NB4 (cell line): ENCODE measurements at regions not wholly inside any gene's neighbourhood (a gene's known extent, or its start where the extent isn't known, plus 50 kb on each side); places are given as distances from the start of the nearest gene placed in this dataset.
A peak's percentile ranks its signal among the peaks of the same experiment; 100 is the strongest.

ENCODE experiments used
- DNase-seq: peaks from one replicate; pipeline ENCODE4 v3.0.0; 2010; ENCODE audit warnings: low read depth
- H3K4me3 ChIP-seq: one replicate; pipeline ENCODE4 v1.5.1; 2011; ENCODE audit warnings: mild to moderate bottlenecking, low read depth, low read length, moderate library complexity
- MYC ChIP-seq: IDR thresholded peaks from 2 replicates; pipeline ENCODE4 v1.6.1; 2011; ENCODE audit warnings: low read depth, low read length
- POLR2A ChIP-seq: IDR thresholded peaks from 2 replicates; pipeline ENCODE4 v1.6.1; 2011; ENCODE audit warnings: mild to moderate bottlenecking; ENCODE audit not compliant: insufficient read length; ENCODE audit errors: extremely low read depth
- TF ChIP-seq, protein P1 (sequence below): IDR thresholded peaks from 2 replicates; pipeline ENCODE4 v1.6.1; 2011; ENCODE audit warnings: low read depth, low read length
- TF ChIP-seq, protein P2 (sequence below): IDR thresholded peaks from one replicate; pipeline ENCODE4 v1.5.1; 2012; ENCODE audit warnings: low read depth, low read length

DNA sequence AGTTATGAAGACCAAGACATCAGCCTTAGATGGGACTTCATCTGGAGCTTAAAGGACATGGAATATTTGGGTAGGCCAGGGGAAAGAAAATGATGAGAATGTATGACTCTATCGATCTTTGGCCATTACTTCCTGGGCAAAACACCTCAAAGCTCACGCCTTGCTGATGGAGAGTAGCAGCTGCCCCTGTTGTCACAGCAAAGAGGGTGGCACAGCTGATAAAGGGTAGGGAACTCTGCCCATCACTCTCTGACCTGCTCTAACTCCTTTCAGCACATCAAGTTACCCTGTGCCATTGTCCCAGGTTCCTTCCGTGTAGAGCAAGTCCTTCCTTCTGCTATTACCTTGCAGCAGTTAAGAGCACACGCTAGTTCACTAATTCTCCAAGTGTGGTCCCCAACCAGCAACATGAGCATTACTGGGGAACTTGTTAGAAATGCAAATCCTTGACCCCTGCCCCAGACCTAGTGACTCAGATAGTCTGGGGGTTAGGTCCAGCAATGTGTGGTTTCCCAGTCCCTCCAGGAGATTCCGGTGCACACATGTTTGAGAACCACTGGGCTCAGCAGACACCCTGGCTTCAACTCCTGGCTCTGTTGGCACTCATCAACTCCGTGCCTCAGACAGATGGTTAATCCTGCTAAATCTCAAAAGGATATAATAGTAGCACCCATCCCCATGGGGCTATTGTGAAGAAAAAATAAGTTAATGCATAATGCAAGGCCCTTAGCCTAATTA is 93.7 kb upstream of the EEA1 start:
- no peak overlapping the region for H3K4me3 ChIP-seq
- no peak for TF ChIP-seq POLR2A
- TF ChIP-seq MYC, result no peak
- TF ChIP-seq, protein P1, sequence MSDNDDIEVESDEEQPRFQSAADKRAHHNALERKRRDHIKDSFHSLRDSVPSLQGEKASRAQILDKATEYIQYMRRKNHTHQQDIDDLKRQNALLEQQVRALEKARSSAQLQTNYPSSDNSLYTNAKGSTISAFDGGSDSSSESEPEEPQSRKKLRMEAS, result no peak
- TF ChIP-seq, protein P2, sequence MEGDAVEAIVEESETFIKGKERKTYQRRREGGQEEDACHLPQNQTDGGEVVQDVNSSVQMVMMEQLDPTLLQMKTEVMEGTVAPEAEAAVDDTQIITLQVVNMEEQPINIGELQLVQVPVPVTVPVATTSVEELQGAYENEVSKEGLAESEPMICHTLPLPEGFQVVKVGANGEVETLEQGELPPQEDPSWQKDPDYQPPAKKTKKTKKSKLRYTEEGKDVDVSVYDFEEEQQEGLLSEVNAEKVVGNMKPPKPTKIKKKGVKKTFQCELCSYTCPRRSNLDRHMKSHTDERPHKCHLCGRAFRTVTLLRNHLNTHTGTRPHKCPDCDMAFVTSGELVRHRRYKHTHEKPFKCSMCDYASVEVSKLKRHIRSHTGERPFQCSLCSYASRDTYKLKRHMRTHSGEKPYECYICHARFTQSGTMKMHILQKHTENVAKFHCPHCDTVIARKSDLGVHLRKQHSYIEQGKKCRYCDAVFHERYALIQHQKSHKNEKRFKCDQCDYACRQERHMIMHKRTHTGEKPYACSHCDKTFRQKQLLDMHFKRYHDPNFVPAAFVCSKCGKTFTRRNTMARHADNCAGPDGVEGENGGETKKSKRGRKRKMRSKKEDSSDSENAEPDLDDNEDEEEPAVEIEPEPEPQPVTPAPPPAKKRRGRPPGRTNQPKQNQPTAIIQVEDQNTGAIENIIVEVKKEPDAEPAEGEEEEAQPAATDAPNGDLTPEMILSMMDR, result no peak
- no peak for DNase-seq

GRCh38 chr12:93025145-93026103 is 96.3 kb upstream of the EEA1 start:
- H3K4me3 ChIP-seq, result no peak overlapping the region
- peak; percentile 77 for DNase-seq
- TF ChIP-seq, protein P1, result no peak
- TF ChIP-seq, protein P2, result peak; percentile 55

GRCh38 chr12:93027041-93027440 is 97.9 kb upstream of the EEA1 start:
- no peak overlapping the region for H3K4me3 ChIP-seq
- DNase-seq, result no peak
- TF ChIP-seq, protein P2, result no peak
- TF ChIP-seq POLR2A (no peak), MYC (no peak)

- TF ChIP-seq, protein P2, result no peak
- TF ChIP-seq MYC, result no peak
- TF ChIP-seq, protein P1, result no peak
- no peak for TF ChIP-seq POLR2A
- no peak overlapping the region for H3K4me3 ChIP-seq
- no peak for DNase-seq
These were observed 100.0 kb upstream of the EEA1 start for GRCh38 chr12:93029091-93029490.

- DNase-seq, result no peak
- H3K4me3 ChIP-seq, result no peak overlapping the region
- TF ChIP-seq POLR2A (no peak), MYC (no peak)
- TF ChIP-seq, protein P2, result no peak
- TF ChIP-seq, protein P1, result no peak
These were observed 101.9 kb upstream of the EEA1 start for GRCh38 chr12:93031028-93031427.
